Endothelial cell of umbilical vein (primary cell): ENCODE measurements at regions not wholly inside any gene's neighbourhood (a gene's known extent, or its start where the extent isn't known, plus 50 kb on each side); places are given as distances from the start of the nearest gene placed in this dataset.

Source experiments
- FOS ChIP-seq: IDR thresholded peaks from 2 replicates; pipeline ENCODE4 v1.6.1; 2011; ENCODE audit warnings: mild to moderate bottlenecking, low read length, moderate library complexity, borderline replicate concordance; ENCODE audit not compliant: insufficient read depth
- POLR2A ChIP-seq: IDR thresholded peaks from 2 replicates; pipeline ENCODE4 v1.6.1; 2012; ENCODE audit warnings: low read depth, mild to moderate bottlenecking, control low read depth, low read length
- TF ChIP-seq, protein P1 (sequence below), 2 donors: IDR thresholded peaks; 1 replicate in 1 of 2; 2 replicates in 1 of 2; pipeline ENCODE4 v1.5.1; 2011; ENCODE audit warnings: low read length in 2 of 2, mild to moderate bottlenecking in 2 of 2, moderate library complexity in 2 of 2, control low read depth in 1 of 2, inconsistent platforms in 1 of 2, low read depth in 1 of 2; ENCODE audit not compliant: insufficient read depth in 1 of 2; ENCODE audit errors: extremely low read depth in 1 of 2

DNA sequence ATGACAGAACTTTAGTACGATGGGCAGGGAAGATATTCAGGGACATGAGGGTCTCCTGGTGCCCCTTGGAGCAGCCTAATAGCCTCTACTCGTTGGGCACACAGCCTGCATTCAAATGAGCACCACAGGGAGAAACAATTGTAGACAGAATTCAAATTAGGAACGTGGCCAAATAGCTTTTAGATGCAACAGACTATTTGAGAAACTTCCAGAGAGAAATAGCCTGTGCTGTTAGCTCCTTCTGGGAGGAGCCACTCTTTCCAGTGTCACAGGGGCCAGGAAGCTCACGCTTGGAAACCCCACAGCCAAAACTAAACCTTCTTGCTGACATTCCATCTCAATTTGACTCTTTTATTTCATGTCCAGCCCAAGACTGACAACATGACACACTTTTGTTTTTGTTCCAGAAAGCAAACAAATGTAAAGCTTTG lies 114.5 kb downstream of the RPAP3 start:
- TF ChIP-seq POLR2A, result no peak
- TF ChIP-seq FOS, result no peak
- TF ChIP-seq, protein P1, sequence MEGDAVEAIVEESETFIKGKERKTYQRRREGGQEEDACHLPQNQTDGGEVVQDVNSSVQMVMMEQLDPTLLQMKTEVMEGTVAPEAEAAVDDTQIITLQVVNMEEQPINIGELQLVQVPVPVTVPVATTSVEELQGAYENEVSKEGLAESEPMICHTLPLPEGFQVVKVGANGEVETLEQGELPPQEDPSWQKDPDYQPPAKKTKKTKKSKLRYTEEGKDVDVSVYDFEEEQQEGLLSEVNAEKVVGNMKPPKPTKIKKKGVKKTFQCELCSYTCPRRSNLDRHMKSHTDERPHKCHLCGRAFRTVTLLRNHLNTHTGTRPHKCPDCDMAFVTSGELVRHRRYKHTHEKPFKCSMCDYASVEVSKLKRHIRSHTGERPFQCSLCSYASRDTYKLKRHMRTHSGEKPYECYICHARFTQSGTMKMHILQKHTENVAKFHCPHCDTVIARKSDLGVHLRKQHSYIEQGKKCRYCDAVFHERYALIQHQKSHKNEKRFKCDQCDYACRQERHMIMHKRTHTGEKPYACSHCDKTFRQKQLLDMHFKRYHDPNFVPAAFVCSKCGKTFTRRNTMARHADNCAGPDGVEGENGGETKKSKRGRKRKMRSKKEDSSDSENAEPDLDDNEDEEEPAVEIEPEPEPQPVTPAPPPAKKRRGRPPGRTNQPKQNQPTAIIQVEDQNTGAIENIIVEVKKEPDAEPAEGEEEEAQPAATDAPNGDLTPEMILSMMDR (IDR thresholded peaks at IDR 0.05; ENCODE audit: extremely low read depth in 1 of 2, insufficient read depth in 1 of 2, low read depth in 1 of 2, low read length in 2 of 2), result no peak
